Esophagus squamous epithelium (tissue), 4 donors: ENCODE measurements at regions not wholly inside any gene's neighbourhood (a gene's known extent, or its start where the extent isn't known, plus 50 kb on each side); places are given as distances from the start of the nearest gene placed in this dataset.

Experiments used
- CTCF ChIP-seq, 6 experiments: fragments of 450-650 bp in 4 of 6; fragments of 200-600 bp in 2 of 6; sonication (generic) in 2 of 6; IDR thresholded peaks; one replicate each; pipeline ENCODE4 v1.5.1; 2016 to 2019; ENCODE audit warnings: antibody characterized with exemption in 6 of 6, mild to moderate bottlenecking in 4 of 6, moderate library complexity in 4 of 6
- POLR2A ChIP-seq, 4 donors: fragments of 450-650 bp; IDR thresholded peaks; one replicate each; pipeline ENCODE4 v1.6.1; 2017; ENCODE audit warnings: antibody characterized with exemption in 4 of 4, mild to moderate bottlenecking in 4 of 4, moderate library complexity in 3 of 4

- TF ChIP-seq POLR2A (IDR thresholded peaks at IDR 0.05) (no peak), CTCF (IDR thresholded peaks at IDR 0.05) (no peak)
Observed at GRCh38 chr1:234985516-234986294, 142.9 kb downstream of the TOMM20 start.
